Activated T-helper 2 cell treated with anti-CD3 and anti-CD28 coated beads, Interferon-gamma antibody, Interleukin-2, Interleukin-4, amounts not matched to agents 10 μg/mL and 5 μg/mL and 100 μg/mL, durations not matched to agents 14 hours and 24 hours and 36 hours (primary cell): ENCODE measurements at regions not wholly inside any gene's neighbourhood (a gene's known extent, or its start where the extent isn't known, plus 50 kb on each side); places are given as distances from the start of the nearest gene placed in this dataset.

Experiments used
- DNase-seq: peaks from one replicate; pipeline ENCODE4 v3.0.0; 2021; ENCODE audit warnings: low spot score
- H3K27ac Mint-ChIP-seq: one replicate; pipeline ENCODE4 v1.8.0; 2021; ENCODE audit warnings: mixed read lengths
- H3K27me3 Mint-ChIP-seq: one replicate; pipeline ENCODE4 v1.8.0; 2021; ENCODE audit warnings: low read depth, mixed read lengths
- H3K36me3 Mint-ChIP-seq: one replicate; pipeline ENCODE4 v1.8.0; 2021; ENCODE audit warnings: low read depth, mixed read lengths
- H3K4me1 Mint-ChIP-seq: one replicate; pipeline ENCODE4 v1.8.0; 2021; ENCODE audit warnings: low read depth, mixed read lengths
- H3K4me3 Mint-ChIP-seq: one replicate; pipeline ENCODE4 v1.8.0; 2021; ENCODE audit warnings: low read depth, mild to moderate bottlenecking, moderate library complexity, mixed read lengths
- H3K9me3 Mint-ChIP-seq: one replicate; pipeline ENCODE4 v1.8.0; 2021; ENCODE audit warnings: mixed read lengths
- intact Hi-C: fragments of 100-400 bp; cut with micrococcal nuclease; formaldehyde crosslinking; loops from one replicate; pipeline ENCODE4 v1.15.1; 2023

DNA sequence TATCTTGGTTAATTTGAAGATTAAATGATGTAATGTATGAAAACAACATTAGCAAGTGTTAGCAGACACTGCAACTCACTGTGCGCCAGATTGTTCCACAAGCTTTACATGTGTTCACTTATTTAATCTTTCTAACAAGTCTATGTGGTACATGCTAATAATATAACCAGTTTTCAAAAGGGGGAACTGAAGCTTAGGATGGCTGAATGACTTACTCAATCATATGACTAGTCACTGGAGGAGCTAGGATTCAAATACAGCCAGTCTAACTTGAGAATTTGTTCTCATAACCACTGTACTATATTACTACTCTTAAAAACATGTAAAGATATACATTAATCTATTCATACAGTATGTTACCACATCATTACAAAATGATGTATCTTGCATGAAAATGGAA is 60.5 kb upstream of the LRIG3 start:
- DNase-seq = no peak
- no peaks in the 10 kb centered on the region for H3K36me3 Mint-ChIP-seq
- no peaks in the 10 kb centered on the region for H3K27me3 Mint-ChIP-seq
- no peaks in the 10 kb centered on the region for H3K9me3 Mint-ChIP-seq
- intact Hi-C loops = no loop called here
- no peak overlapping the region for H3K4me3 Mint-ChIP-seq
- no peaks in the 10 kb centered on the region for H3K4me1 Mint-ChIP-seq
- no peak overlapping the region for H3K27ac Mint-ChIP-seq

DNA sequence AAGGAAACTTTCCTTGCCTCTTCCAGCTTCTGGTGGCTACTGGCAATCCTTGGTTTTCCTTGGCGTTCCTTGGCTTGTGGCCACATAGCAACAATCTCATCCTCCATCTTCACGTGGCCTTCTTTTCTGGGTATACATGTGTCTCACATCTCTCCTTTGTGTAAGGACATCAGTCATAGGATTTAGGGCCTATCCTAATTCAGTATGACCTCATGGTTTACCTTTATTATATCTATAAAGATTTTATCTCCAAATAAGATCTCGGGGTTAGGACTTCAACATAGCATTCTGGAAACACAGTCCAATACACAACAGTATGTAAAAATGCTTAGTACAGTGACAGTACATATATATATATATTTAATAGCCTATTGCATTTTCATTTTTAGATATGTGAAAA is 58.4 kb upstream of the LRIG3 start:
- Mint-ChIP-seq H3K36me3 (no peaks in the 10 kb centered on the region), H3K27ac (no peak overlapping the region), H3K27me3 (no peaks in the 10 kb centered on the region), H3K4me3 (no peak overlapping the region), H3K9me3 (no peaks in the 10 kb centered on the region), H3K4me1 (no peaks in the 10 kb centered on the region)
- intact Hi-C loops = no loop called here
- DNase-seq = no peak

DNA sequence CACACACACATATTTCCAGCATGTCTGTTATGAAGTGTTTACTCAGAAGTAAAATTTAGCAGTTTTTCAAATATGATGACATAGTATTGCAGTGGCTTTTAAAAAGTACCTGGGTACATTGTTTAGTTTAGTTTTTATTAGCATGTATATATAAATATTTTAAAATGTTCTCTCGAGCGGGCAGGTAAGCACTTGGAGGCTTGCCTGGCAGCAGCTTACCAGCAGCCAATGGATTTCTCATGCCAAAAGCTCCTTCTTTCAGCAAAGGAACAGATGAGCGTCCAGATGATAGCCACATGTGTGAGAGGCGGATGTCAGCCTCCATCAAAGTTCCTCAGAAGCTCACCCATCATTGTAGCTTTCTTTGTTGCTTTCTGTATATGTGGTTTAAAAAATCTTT is 57.2 kb upstream of the LRIG3 start:
- Mint-ChIP-seq H3K27ac (no peak overlapping the region), H3K9me3 (no peaks in the 10 kb centered on the region), H3K4me3 (no peak overlapping the region), H3K36me3 (no peaks in the 10 kb centered on the region), H3K4me1 (no peaks in the 10 kb centered on the region), H3K27me3 (no peaks in the 10 kb centered on the region)
- no peak for DNase-seq
- intact Hi-C loops = no loop called here

DNA sequence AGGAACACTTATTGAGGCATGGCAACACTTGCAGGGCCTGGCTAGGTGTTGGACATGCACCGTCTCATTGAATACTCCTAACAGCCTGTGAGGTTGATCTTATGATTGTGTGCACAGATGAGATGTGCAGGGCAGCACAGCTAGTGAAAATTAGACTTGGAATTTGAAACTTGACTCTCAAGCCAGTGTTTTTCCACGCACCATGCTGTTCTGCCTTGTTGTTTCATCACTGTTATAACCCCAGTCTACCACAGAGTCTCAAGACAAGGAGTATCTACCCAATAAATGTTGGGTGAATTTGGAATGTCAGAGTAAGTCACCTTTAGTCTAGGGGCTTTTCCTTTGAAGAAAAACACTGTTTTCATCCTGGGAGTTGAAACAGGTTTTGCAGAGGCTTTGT is 55.8 kb upstream of the LRIG3 start:
- H3K4me1 Mint-ChIP-seq = no peaks in the 10 kb centered on the region
- no peaks in the 10 kb centered on the region for H3K27me3 Mint-ChIP-seq
- H3K9me3 Mint-ChIP-seq = no peaks in the 10 kb centered on the region
- no peaks in the 10 kb centered on the region for H3K36me3 Mint-ChIP-seq
- intact Hi-C loops = no loop called here
- no peak for DNase-seq
- H3K4me3 Mint-ChIP-seq = no peak overlapping the region
- H3K27ac Mint-ChIP-seq = no peak overlapping the region
